HG02884 (cell line): ENCODE measurements at regions not wholly inside any gene's neighbourhood (a gene's known extent, or its start where the extent isn't known, plus 50 kb on each side); places are given as distances from the start of the nearest gene placed in this dataset.
A peak's percentile ranks its signal among the peaks of the same experiment; 100 is the strongest.

Experiments
- ATAC-seq: cut with Tn5 transposase; IDR thresholded peaks from one replicate; pipeline ENCODE4 v1.9.1; 2021; ENCODE audit warnings: mild to moderate bottlenecking, moderate library complexity; ENCODE audit not compliant: unreplicated experiment

DNA sequence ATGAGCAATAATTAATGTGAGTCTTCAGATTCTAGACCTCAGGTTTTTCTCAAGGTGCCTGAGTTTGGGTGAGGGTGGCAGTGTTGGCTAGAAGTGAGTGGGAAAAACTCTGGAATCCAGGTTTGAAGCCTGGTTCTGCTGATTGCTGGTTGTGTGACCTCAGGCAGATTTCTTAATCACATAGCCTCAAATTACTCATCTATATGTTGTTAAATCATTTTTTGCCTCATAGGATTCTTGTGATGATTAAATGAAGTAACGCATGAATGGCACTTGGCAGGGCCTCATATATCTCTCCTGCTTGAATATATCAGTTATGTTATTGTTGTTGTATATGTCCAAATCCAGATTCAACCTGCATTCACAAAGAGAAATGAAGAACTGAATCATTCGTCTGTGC, 60.5 kb downstream of the NR2F2 start:
- no peak for ATAC-seq

DNA sequence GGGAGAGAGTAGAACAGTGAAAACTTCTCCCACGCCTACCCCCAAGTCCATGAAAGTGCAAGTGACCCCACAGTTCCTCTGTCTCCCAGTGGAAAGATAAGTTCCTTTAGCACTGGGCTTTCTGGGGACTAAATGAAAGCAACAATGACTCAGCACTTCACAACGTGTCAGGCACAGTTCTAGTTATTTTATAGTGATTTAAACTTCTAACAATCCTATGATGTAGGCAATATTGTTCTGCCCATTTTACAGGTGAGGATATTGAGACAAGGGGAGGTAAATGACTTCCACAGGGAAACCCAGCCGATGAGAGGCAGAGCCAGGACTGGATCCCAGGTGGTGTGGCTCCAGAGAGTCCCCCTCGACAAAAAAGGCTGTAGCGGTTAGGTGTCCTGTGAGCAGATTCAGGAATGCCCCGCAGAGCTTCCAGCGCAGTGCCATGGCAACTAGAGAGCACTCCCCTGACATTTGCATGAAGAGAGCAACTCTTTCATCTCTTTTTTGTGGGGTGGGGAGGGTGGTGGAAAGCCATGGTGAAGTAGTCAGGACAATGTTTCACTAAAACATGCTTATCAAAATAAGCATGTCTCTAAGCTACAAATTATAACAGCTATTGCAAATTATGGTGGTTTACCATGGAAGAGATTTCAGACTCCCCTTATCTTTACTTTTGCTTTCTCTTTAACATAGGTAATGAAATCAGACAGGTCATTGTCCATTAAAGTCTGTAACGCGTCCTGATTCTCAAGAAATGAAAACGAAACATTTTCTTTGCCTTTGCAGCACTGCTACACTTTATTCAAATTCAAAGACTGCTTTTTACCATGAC, 62.1 kb downstream of the NR2F2 start:
- peak; percentile 34 for ATAC-seq

DNA sequence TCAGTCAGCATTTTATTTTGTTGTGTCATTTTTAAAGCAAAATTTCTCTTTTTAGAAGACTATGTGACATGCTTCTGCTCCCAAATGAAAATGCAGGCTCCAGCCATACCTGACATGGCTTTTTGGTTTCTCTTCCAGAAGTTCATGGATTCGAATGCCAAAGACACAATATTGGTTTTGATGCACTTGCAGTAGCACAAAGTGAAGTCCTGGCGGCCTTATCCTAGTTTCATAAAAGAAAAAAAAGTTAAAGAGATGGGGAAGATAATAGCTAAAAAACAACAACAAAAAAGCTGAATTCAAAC, 62.7 kb downstream of the NR2F2 start:
- ATAC-seq, result no peak

GRCh38 chr15:96395687-96396086, 65.2 kb downstream of the NR2F2 start:
- no peak for ATAC-seq

DNA sequence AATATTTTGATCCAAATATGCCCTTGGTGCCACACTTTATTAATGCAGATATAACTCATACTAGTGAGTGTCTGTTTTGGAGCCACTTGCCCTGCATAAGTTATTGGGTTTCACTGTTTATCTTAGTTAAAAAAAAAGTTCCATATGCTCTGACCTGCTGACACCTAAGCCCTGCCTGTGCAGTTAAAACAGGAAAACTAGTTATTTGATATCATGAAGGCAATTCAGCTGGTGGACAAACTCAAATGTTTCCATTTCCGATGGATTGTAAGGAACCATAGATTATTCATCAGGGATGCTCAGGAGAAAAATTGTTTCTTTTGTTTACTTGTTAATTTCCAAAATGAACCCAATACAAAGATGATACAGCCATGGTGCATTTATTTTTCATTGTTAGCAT, 68.3 kb downstream of the NR2F2 start:
- no peak for ATAC-seq

DNA sequence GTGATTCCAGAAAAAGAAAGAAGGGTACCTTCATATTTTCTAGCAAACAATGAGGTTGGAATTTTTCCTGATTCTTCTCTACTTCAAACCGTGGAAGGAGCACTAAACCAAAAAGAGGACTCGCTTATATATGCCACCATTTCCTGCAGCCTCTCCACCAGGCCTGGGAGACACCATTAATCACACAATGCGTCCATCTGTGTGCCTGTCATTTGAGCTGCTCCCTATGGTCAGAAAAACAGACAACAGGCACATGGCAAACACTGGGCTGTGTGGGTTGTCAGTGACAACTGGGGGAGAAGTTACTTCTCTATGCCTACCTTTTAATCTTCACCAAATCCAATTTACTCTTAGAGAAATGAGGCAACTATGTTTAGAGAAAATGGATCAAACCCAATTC, 71.9 kb downstream of the NR2F2 start:
- ATAC-seq, result no peak

- ATAC-seq, result no peak
These were observed 72.6 kb downstream of the NR2F2 start for GRCh38 chr15:96403071-96403470.

GRCh38 chr15:96403932-96404331, 73.4 kb downstream of the NR2F2 start:
- ATAC-seq, result no peak

GRCh38 chr15:96404560-96404959, 74.1 kb downstream of the NR2F2 start:
- ATAC-seq, result no peak

- no peak for ATAC-seq
These were observed 75.8 kb downstream of the NR2F2 start for GRCh38 chr15:96406291-96406690.

- ATAC-seq, result no peak
These were observed 76.2 kb downstream of the NR2F2 start for GRCh38 chr15:96406701-96407100.

- no peak for ATAC-seq
These were observed 77.0 kb downstream of the NR2F2 start for GRCh38 chr15:96407482-96407881.

DNA sequence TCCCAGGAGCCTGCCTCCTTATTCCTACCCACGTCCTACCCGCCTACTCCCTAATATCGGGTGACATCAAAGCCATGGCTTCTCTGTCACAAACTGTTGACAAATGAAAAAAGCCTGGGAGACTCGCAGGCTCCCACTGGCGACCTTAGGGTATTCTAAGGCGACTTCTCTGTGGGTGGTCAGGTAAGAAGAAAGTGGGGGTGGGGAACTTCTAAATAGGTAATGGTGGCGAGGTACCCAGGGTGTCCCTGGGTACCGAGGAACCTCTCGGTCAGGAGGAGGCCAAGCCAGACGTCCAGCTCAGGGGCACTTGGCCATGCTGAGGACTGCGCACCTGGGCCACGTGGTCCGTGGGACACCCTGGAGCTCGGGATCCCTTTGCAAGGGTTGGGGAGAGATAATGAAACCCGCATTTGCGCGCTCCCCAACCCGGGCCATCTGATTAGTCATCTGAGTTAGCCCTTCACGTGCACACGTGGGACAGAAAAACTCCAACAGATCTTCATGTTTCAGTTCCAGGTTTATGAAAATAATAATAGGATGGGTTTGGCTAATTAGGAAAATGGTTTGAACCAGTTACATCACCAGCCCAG, 78.2 kb downstream of the NR2F2 start:
- no peak for ATAC-seq

GRCh38 chr15:96409215-96410138, 79.0 kb downstream of the NR2F2 start:
- no peak for ATAC-seq

DNA sequence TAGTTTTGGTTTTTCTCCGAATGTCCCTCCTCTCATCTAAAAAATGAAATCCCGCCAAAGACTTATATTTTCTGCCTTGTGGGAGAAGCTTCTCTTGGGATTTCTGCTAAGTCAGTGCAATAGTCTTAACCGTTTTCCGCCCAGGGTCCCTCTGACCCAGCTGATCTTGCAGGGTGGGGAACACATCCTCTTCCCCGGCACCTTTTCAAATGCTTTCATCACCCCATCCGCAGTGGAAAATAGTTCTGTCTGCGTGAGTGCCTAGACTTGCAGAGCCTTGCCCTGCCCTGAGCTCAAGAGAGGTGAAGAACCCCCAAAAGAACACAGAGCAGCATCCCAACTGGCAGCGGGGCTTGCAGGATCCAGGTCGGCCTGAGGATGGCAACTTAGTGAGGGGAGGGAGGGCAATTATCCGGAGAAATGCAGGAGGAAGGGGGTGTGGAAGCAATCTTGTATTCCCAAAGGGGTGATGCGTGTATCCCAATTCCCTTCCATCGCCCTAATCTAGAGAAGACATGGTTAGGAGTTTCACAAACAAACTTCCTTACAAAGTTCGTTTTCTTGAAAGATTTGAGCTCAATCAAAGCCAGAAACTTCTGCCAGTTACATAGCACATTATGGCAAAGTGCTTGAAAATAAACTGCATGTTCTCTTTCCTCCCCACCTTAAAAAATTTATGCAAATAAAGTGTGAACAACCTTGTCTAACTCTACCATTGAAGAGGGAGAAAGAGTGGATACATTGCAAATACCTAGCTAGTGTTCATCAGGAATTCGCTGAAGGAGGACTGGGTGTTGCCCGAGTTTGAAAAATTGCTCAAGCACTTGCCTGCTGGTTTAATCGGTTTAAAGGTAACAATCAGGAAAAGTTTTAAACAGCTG, 79.9 kb downstream of the NR2F2 start:
- ATAC-seq, result no peak

- ATAC-seq, result no peak
These were observed 80.8 kb downstream of the NR2F2 start for GRCh38 chr15:96411056-96412031.

- no peak for ATAC-seq
These were observed 81.8 kb downstream of the NR2F2 start for GRCh38 chr15:96412045-96412905.

DNA sequence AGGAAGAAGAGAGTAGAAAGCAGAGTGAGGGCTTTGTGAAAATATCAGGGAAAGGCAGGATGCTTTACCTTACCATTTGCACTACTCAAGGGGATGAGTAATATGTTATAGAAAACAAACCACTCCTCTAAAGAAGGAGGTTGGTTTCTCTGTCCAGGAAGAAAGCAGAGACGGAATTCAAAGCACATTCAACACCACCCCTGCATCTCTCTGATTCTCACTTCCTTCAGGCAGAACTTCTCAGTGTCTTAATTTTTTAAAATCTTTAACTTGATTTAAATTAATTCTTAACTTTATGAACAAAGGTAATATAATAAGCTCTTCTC, 82.4 kb downstream of the NR2F2 start:
- no peak for ATAC-seq

- no peak for ATAC-seq
These were observed 83.2 kb downstream of the NR2F2 start for GRCh38 chr15:96413657-96414056.
